Spleen (tissue), 11 donors: ENCODE measurements at regions not wholly inside any gene's neighbourhood (a gene's known extent, or its start where the extent isn't known, plus 50 kb on each side); places are given as distances from the start of the nearest gene placed in this dataset.

Source experiments
- DNase-seq: peaks from one replicate; pipeline ENCODE4 v3.0.0-alpha.2; 2020
- H3K27ac ChIP-seq, 8 donors: fragments of 200-600 bp; sonication (generic) in 7 of 8; 1 replicate in 4 of 8; 2 replicates in 4 of 8; pipeline versions ENCODE4 v1.5.0 to v1.8.0; 2016 to 2021; ENCODE audit warnings: inconsistent platforms in 4 of 8, mild to moderate bottlenecking in 4 of 8, moderate library complexity in 1 of 8
- H3K27me3 ChIP-seq, 7 donors: fragments of 200-600 bp; sonication (generic) in 6 of 7; replicated peaks in 1 of 7; 1 replicate in 4 of 7; 2 replicates in 3 of 7; pipeline versions ENCODE4 v1.5.0 to v1.8.0; 2016 to 2021; ENCODE audit warnings: inconsistent platforms in 3 of 7, mild to moderate bottlenecking in 1 of 7
- H3K36me3 ChIP-seq, 6 donors: fragments of 200-600 bp; sonication (generic) in 5 of 6; 1 replicate in 4 of 6; 2 replicates in 2 of 6; pipeline versions ENCODE4 v1.5.0 to v1.8.0; 2016 to 2021; ENCODE audit warnings: inconsistent platforms in 2 of 6
- H3K4me1 ChIP-seq, 6 donors: fragments of 200-600 bp; sonication (generic) in 5 of 6; 1 replicate in 3 of 6; 2 replicates in 3 of 6; pipeline versions ENCODE4 v1.5.0 to v1.8.0; 2016 to 2021; ENCODE audit warnings: inconsistent platforms in 3 of 6
- H3K4me3 ChIP-seq, 8 donors: fragments of 200-600 bp; sonication (generic) in 7 of 8; 1 replicate in 4 of 8; 2 replicates in 4 of 8; pipeline versions ENCODE4 v1.5.0 to v1.8.0; 2016 to 2021; ENCODE audit warnings: inconsistent platforms in 4 of 8, mild to moderate bottlenecking in 4 of 8, moderate library complexity in 2 of 8
- H3K9me3 ChIP-seq, 8 donors: fragments of 200-600 bp; sonication (generic) in 7 of 8; 1 replicate in 4 of 8; 2 replicates in 4 of 8; pipeline versions ENCODE4 v1.5.0 to v1.8.0; 2016 to 2021; ENCODE audit warnings: inconsistent platforms in 4 of 8
- POLR2A ChIP-seq, 3 donors: fragments of 450-650 bp; IDR thresholded peaks; one replicate each; pipeline ENCODE4 v1.5.1; 2017; ENCODE audit warnings: antibody characterized with exemption in 3 of 3, mild to moderate bottlenecking in 1 of 3
- POLR2AphosphoS5 ChIP-seq, 3 donors: sonication (generic); formaldehyde crosslinking; IDR thresholded peaks; one replicate each; pipeline ENCODE4 v1.5.1; 2017; ENCODE audit warnings: antibody characterized with exemption in 3 of 3
- WGBS, 5 donors: extraction: QIAGEN DNeasy Blood & Tissue Kit in 3 of 5; methylation state at CpG; one replicate each; pipeline versions ENCODE4 v1.1.5 to v1.1.7; 2013 to 2018; 5-methylcytosine and 5-hydroxymethylcytosine counted together
- intact Hi-C: fragments of 100-400 bp; cut with DNase I; formaldehyde crosslinking; loops from one replicate; pipeline ENCODE4 v1.15.0; 2023; ENCODE audit warnings: low total_unique reads
- TF ChIP-seq, protein P1 (sequence below), 11 experiments: fragments of 200-600 bp in 7 of 11; fragments of 450-650 bp in 4 of 11; sonication (generic) in 4 of 11; IDR thresholded peaks in 8 of 11; conservative IDR thresholded peaks in 3 of 11; 1 replicate in 7 of 11; 2 replicates in 4 of 11; pipeline versions ENCODE4 v1.4.0 to v1.8.0; 2016 to 2021; ENCODE audit warnings: antibody characterized with exemption in 11 of 11, inconsistent platforms in 4 of 11, mild to moderate bottlenecking in 1 of 11
- donor health status: healthy with polysubstance abuse.
- donor health status: DM: no; HTN: no; CAD: no; lungs with moderate emphysema.
- donor health status: DM: no; HTN: no; CAD: no.
- donor health status: Bipolar disorder and iron deficiency.
- donor health status: healthy.
- donor health status: DM: no; HTN: no; CAD: no.
- donor health status: DM: yes; HTN: yes; CAD: no.

DNA sequence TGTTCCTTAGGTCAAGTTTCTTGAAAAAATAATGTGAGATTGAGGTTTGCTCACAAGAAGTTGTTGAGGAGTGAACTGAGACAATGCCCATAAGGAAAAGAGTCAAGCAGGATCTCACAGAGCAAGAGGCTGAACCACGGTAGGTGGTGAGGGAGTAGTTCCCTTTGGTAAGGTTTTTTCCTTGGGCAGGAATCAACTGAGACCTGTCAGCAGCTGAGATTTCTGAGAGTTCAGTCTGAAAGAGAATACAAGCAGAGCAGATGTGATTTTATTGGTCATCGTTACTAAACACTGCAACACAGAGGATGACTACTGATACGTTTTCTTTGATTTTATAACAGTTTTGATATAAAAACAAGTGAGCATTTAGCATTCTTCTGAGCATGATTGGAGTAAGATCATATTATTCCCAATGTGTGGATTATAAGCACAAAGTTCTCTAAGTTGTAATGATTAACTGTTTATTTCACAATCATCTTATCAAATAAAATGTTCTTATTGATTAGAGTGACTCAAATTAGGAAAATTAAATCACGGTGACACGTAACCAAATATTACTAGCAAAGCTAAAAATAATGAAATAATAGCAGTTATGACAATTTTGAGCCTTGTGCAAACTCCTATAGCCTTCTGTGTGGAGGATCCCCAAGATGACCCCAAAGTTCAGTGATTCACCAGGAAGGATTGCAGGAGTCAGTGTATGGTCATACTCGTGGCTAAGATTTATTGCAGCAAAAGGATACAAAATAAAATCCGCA lies 346.2 kb upstream of the ZNF717 start:
- TF ChIP-seq POLR2AphosphoS5 (IDR thresholded peaks at IDR 0.05) (no peak), POLR2A (IDR thresholded peaks at IDR 0.05) (no peak)
- TF ChIP-seq, protein P1, sequence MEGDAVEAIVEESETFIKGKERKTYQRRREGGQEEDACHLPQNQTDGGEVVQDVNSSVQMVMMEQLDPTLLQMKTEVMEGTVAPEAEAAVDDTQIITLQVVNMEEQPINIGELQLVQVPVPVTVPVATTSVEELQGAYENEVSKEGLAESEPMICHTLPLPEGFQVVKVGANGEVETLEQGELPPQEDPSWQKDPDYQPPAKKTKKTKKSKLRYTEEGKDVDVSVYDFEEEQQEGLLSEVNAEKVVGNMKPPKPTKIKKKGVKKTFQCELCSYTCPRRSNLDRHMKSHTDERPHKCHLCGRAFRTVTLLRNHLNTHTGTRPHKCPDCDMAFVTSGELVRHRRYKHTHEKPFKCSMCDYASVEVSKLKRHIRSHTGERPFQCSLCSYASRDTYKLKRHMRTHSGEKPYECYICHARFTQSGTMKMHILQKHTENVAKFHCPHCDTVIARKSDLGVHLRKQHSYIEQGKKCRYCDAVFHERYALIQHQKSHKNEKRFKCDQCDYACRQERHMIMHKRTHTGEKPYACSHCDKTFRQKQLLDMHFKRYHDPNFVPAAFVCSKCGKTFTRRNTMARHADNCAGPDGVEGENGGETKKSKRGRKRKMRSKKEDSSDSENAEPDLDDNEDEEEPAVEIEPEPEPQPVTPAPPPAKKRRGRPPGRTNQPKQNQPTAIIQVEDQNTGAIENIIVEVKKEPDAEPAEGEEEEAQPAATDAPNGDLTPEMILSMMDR (IDR thresholded peaks at IDR 0.05 in 8 of 11, conservative IDR thresholded peaks at IDR 0.05 in 3 of 11): no peak
- 64 to 90% (median 77%) methylated on average over 7 of the region's 7 CpGs for WGBS, 5 donors
- DNase-seq: no peak
- no peak overlapping the region for H3K27ac ChIP-seq
- no peaks in the 10 kb centered on the region for H3K9me3 ChIP-seq
- no peak overlapping the region for H3K4me3 ChIP-seq
- H3K27me3 ChIP-seq: no peaks in the 10 kb centered on the region
- H3K4me1 ChIP-seq: no peaks in the 10 kb centered on the region
- H3K36me3 ChIP-seq: no peaks in the 10 kb centered on the region
- intact Hi-C loops: no loop called here

DNA sequence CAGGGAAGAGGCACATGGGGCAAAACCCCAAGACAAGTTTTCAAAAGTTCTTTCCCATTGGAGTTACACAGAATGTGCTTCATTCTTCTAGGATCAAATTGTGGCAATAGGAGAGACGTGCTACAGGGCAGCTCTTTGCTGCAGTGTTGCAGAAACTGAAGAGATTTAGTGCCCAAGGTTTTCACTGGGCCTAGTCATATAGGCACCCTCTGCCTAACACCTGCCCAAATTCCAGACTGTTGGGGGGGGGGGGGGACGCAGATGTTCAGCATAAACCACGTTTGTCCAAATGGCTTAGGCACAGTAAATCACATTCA lies 346.8 kb upstream of the ZNF717 start:
- Histone ChIP-seq H3K9me3 (no peaks in the 10 kb centered on the region), H3K27me3 (no peaks in the 10 kb centered on the region), H3K4me1 (no peaks in the 10 kb centered on the region), H3K36me3 (no peaks in the 10 kb centered on the region), H3K4me3 (no peak overlapping the region), H3K27ac (no peak overlapping the region)
- no peak for DNase-seq
- TF ChIP-seq, protein P1 (IDR thresholded peaks at IDR 0.05 in 8 of 11, conservative IDR thresholded peaks at IDR 0.05 in 3 of 11): no peak
- TF ChIP-seq POLR2A (IDR thresholded peaks at IDR 0.05) (no peak), POLR2AphosphoS5 (IDR thresholded peaks at IDR 0.05) (no peak)
- intact Hi-C loops: no loop called here
- 40 to 65% (median 61%) methylated on average over 3 of the region's 3 CpGs for WGBS, 5 donors

DNA sequence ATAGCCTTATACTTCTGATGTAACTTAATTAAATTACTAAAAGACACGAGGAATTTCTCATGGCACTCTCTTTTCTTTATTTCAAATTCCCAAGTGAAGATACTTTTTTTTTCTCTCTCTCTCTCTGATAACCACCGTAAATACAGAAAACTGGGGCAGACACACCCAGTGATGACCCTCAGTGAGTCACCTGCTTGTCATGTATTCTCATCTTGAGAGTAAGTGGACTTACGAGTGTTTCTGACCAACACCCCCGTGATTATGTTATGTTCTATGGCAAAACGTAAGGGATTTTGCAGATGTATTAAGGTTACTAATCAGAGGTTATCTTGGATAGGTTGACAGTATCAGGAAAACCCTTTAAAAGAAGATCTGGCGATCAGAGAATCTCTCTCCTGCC lies 348.8 kb upstream of the ZNF717 start:
- no peak overlapping the region for H3K27ac ChIP-seq
- H3K9me3 ChIP-seq: no peaks in the 10 kb centered on the region
- no peaks in the 10 kb centered on the region for H3K4me1 ChIP-seq
- DNase-seq: no peak
- 78 to 84% (median 84%) methylated on average over 6 of the region's 6 CpGs for WGBS, 5 donors
- TF ChIP-seq, protein P1 (IDR thresholded peaks at IDR 0.05 in 8 of 11, conservative IDR thresholded peaks at IDR 0.05 in 3 of 11): no peak
- TF ChIP-seq POLR2A (IDR thresholded peaks at IDR 0.05) (no peak), POLR2AphosphoS5 (IDR thresholded peaks at IDR 0.05) (no peak)
- H3K27me3 ChIP-seq: no peaks in the 10 kb centered on the region
- intact Hi-C loops: no loop called here
- no peak overlapping the region for H3K4me3 ChIP-seq
- H3K36me3 ChIP-seq: no peaks in the 10 kb centered on the region

DNA sequence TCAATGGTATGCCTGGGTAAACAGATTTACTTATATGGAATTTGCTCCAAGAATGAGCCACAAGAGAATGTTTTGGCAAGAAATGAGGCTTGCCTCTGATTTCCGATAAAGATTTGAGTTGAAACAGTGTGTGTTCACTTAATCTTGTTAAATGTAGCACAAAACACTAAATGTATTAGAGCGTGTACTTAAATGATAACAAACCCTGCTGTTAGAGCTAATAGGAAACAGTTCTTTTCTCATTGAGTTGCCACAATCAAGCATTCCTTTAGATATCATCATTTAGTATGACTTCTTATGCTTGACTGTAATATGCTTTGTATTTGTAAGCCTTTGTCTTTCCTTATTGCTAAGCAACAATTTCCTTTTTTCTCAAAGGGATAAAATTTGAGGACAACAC lies 353.6 kb upstream of the ZNF717 start:
- 75 to 88% (median 82%) methylated on average over 2 of the region's 2 CpGs for WGBS, 5 donors
- no peak overlapping the region for H3K27ac ChIP-seq
- TF ChIP-seq POLR2AphosphoS5 (IDR thresholded peaks at IDR 0.05): no peak
- TF ChIP-seq, protein P1 (IDR thresholded peaks at IDR 0.05 in 8 of 11, conservative IDR thresholded peaks at IDR 0.05 in 3 of 11): no peak
- TF ChIP-seq POLR2A (IDR thresholded peaks at IDR 0.05): no peak

More for the DNA sequence above, 353.6 kb upstream of the ZNF717 start:
- H3K9me3 ChIP-seq: no peaks in the 10 kb centered on the region
- no peaks in the 10 kb centered on the region for H3K4me1 ChIP-seq
- intact Hi-C loops: no loop called here
- no peaks in the 10 kb centered on the region for H3K36me3 ChIP-seq
- DNase-seq: no peak
- H3K27me3 ChIP-seq: no peaks in the 10 kb centered on the region
- H3K4me3 ChIP-seq: no peak overlapping the region
